Left lobe of liver (tissue), 2 donors: ENCODE measurements at regions not wholly inside any gene's neighbourhood (a gene's known extent, or its start where the extent isn't known, plus 50 kb on each side); places are given as distances from the start of the nearest gene placed in this dataset.

Source experiments
- ATAC-seq: fragments of 200-7000 bp; cut with Tn5 transposase; one replicate; pipeline ENCODE4 v1.9.1; 2020; ENCODE audit warnings: mild to moderate bottlenecking, moderate library complexity
- DNase-seq: peaks from one replicate; pipeline ENCODE4 v3.0.0-alpha.2; 2020; ENCODE audit warnings: low spot score
- donor health status: DM: no; HTN: no; CAD: no; lungs with moderate emphysema.
- donor health status: DM: no; HTN: yes; CAD: no.

GRCh38 chr14:100955201-100955600 lies 51.7 kb upstream of the RTL1 start:
- no peak for DNase-seq
- ATAC-seq, result no peak

- DNase-seq, result no peak
- ATAC-seq, result no peak
These were observed 59.0 kb upstream of the RTL1 start for GRCh38 chr14:100962494-100962893.

- ATAC-seq (no peak), DNase-seq (no peak)
These were observed 61.8 kb upstream of the RTL1 start for GRCh38 chr14:100965296-100965695.

- DNase-seq (no peak), ATAC-seq (no peak)
These were observed 63.7 kb upstream of the RTL1 start for GRCh38 chr14:100967178-100967577.

GRCh38 chr14:100967930-100968329 lies 64.4 kb upstream of the RTL1 start:
- ATAC-seq, result no peak
- DNase-seq, result no peak

GRCh38 chr14:100972118-100972897 lies 68.8 kb upstream of the RTL1 start:
- DNase-seq, result no peak
- ATAC-seq, result no peak

DNA sequence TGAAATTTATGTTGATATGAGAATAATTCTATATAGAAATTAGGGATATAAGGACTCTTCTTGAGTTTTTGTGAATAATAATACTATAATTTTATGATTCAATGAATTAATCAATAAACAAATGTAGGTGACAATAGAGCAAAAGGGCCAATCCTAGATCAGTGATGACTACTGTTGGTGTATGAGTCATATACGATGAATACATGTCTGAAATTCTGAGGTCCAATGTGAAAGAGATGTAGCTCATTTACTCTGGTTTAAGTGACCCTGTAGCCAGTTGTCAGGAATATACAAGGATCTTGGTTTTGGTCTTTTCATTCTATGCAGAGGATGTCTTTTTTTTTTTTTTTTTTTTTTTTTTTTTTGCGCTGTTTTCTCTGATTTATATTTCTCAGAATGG lies 72.1 kb upstream of the RTL1 start:
- no peak for DNase-seq
- ATAC-seq, result no peak

- DNase-seq, result no peak
- no peak for ATAC-seq
These were observed 75.6 kb upstream of the RTL1 start for GRCh38 chr14:100979079-100979478.

DNA sequence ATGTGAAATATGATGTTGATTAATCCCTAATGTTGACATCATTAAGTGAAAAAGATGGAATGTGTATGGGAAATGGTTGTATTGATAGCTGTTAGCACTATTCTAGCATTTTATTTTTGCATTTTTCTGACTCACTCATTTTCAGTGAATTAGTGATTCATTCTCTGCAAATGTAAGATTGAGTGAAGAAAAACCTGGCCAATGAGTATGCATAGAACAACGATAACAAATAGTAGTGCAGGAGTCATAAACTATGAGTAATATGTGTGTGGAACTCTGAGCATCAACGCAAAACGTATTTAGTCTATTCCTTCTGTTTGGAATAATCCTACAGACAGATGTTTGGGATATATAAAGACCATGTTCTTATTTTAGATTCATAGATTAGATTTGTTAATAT lies 76.3 kb upstream of the RTL1 start:
- ATAC-seq, result no peak
- no peak for DNase-seq

DNA sequence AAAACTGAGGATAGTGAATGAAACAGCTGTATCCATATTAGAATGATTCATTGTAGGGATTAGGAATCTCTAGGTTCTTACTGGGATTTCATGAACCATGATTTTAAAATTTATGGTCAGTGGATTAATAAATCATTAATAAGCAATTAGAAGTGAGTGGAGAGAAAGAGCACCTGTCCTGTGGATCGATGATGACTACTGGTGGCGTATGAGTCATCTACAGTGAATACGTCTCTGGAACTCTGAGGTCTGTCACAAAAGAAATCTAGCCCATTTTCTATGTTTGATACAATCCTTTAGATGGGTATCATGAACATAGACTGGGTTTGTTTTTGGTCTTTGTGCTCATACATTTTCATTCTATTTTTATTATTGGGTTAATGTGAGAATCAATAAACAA lies 77.3 kb upstream of the RTL1 start:
- ATAC-seq (no peak), DNase-seq (no peak)

DNA sequence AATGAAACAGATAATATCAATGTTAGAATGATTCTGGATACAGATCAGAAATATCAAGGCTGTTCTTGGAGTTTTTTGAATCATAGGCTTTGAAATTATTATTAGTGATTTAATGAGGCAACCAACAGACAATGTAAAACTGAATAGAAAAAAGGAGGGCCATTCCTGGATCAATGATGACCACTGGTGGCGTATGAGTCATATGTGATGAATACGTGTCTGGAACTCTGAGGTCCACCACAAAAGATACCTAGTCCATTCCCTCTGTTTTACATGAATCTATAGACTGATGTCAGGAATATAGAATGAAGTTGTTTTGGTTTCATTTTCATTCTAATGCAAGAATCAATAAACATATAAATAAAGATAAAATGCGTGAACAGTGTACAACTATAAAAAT lies 78.3 kb upstream of the RTL1 start:
- DNase-seq (no peak), ATAC-seq (no peak)

GRCh38 chr14:100982353-100982752 lies 78.8 kb upstream of the RTL1 start:
- DNase-seq, result no peak
- no peak for ATAC-seq

DNA sequence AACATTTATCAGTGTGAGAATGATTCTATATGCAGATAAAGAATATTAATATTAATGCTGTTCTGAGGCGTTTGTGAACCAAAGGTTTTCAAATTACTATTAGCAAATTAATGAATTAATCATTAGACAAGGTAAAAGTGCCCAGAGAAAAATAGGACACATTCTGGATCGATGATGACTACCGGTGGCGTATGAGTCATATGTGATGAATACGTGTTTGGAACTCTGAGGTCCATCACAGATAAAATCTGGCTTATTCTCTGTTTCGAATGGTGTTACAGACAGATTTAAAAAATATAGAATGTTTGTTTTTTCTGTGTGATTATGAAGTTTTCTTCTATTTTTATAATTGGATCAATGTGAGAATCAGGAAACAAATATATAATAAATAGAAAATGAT lies 79.2 kb upstream of the RTL1 start:
- ATAC-seq, result no peak
- DNase-seq, result no peak

- DNase-seq (no peak), ATAC-seq (no peak)
These were observed 80.2 kb upstream of the RTL1 start for GRCh38 chr14:100983710-100984109.

DNA sequence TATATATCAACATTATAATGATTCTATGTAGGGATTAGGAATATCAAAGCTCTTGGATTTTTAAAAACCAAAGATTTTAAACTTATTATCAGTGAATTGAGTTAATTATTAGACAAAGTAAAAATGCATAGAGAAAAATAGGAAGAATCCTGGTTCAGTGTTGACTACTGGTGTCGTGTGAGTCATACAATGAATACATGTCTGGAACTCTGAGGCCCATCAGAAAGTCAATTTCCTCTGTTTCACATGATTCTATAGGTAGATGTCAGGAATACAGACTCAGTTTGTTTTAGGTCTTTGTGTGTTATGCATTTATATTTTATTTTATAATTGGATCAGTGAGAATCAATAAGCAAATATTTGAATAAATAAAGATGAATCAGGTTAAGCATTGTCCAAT lies 84.5 kb upstream of the RTL1 start:
- ATAC-seq (no peak), DNase-seq (no peak)

GRCh38 chr14:100988411-100988900 lies 84.9 kb upstream of the RTL1 start:
- DNase-seq, result no peak
- ATAC-seq, result no peak

DNA sequence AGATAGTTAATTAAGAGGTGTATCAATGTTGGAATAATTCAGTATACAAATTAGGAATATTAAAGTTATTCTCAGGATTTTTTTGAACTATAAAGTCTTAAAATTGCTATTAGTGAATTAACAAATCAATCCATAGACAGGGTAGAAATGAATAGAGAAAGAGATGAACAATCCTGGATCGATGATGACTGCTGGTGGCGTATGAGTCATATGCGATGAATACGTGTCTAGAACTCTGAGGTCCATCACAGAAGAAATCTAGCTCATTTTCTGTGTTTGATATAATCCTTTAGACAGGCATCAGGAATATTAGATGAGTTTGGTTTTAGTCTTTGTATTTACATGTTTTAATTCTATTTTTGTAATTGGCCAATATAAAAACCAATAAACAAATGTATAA lies 85.4 kb upstream of the RTL1 start:
- DNase-seq, result no peak

DNA sequence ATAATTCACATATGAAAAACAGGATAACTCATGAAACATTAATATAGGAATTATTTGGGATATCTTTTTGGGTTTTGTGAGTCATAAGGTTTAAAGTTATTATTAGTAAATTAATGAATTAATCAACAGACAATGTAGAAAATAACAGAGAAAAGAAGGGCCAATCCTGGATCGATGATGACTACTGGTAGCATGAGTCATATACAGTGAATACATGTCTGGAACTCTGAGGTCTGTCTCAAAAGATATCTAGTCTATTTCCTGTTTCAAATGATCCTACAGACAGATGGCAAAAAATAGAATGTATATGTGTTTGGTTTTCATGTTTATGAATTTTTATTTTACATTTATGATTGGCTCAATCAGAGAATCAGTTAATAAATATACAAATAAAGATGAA lies 86.4 kb upstream of the RTL1 start:
- no peak for DNase-seq
- no peak for ATAC-seq

More for the DNA sequence above, 85.4 kb upstream of the RTL1 start:
- ATAC-seq, result no peak

DNA sequence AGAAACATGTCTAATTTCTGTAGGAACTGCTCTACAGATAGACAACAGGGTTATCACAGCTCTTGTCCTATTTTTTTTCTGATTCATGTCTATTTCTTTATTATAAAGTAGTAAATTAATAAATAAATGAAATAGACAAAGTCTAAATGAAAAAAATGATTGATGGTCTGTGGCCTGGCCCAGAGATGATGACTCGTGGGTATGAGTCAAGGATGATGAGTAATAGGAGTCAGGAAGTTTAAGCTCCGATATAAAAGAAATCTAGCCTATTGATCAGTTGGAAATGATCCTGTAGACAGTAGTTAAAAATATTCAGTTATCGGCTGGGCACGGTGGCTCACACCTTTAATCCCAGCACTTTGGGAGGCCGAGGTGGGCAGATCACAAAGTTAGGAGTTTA lies 90.6 kb upstream of the RTL1 start:
- DNase-seq (no peak), ATAC-seq (no peak)

- no peak for ATAC-seq
These were observed 91.3 kb upstream of the RTL1 start for GRCh38 chr14:100994756-100995330.

GRCh38 chr14:101000711-101001250 lies 97.3 kb upstream of the RTL1 start:
- no peak for DNase-seq
- ATAC-seq, result no peak

More at GRCh38 chr14:100994756-100995330, 91.3 kb upstream of the RTL1 start:
- no peak for DNase-seq

DNA sequence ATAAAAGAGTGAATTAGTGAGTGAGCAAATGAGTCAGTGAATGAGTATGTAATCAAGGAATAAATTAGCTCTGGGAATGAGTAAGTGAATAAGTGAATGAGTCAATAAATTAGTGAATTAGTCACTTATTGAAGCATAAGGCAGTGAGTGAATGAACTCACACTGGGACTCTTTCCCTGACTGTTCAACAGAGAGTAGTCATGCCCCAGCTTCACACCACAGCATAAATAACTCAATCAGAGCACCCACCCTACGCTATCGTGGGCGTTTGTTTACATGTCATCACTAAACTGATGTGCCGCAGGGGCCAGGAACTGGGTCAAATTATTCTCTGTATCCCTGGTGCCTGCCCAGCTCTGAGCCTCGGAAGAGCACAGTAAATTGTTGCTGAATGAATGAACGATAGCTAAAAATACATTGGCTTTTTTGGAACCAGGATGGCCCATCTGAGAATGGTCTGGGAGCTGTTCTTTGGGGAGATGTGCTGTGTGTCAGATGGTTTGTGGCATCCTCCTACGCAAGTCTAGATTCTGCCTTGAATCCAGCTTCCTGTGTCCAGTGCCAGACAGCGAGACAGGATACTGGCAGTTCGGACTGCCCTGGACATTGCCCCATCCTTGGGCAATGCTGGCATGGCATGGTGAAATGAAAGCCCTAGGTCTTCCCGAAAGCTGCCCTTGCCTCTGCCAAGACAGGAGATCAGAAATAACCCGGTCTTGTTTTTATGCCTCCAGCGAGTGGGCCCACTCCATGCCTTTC lies 98.0 kb upstream of the RTL1 start:
- ATAC-seq (peak; percentile 63), DNase-seq (no peak)
